Ovary (tissue), 7 donors: ENCODE measurements at regions not wholly inside any gene's neighbourhood (a gene's known extent, or its start where the extent isn't known, plus 50 kb on each side); places are given as distances from the start of the nearest gene placed in this dataset.

ENCODE experiments used
- DNase-seq, 5 donors: peaks; one replicate each; pipeline ENCODE4 v3.0.0-alpha.2; 2019 to 2020
- H3K27ac ChIP-seq, 2 donors: fragments of 200-600 bp; one replicate each; pipeline versions ENCODE4 v1.5.1 to v1.8.0; 2019 to 2022
- H3K27me3 ChIP-seq: fragments of 200-600 bp; one replicate; pipeline ENCODE4 v1.8.0; 2022
- H3K36me3 ChIP-seq: fragments of 200-600 bp; sonication (generic); one replicate; pipeline ENCODE4 v1.5.1; 2019
- H3K4me1 ChIP-seq: one replicate; pipeline ENCODE4 v1.8.1; 2013; ENCODE audit warnings: mild to moderate bottlenecking, moderate library complexity; ENCODE audit not compliant: insufficient read depth
- H3K4me3 ChIP-seq: fragments of 200-600 bp; sonication (generic); one replicate; pipeline ENCODE4 v1.5.1; 2017
- H3K9me3 ChIP-seq, 2 donors: fragments of 200-600 bp in 1 of 2; sonication (generic) in 1 of 2; one replicate each; pipeline versions ENCODE4 v1.5.1 to v1.8.1; 2013 to 2019; ENCODE audit warnings: mild to moderate bottlenecking in 1 of 2, moderate library complexity in 1 of 2
- EP300 ChIP-seq: sonication (generic); formaldehyde crosslinking; IDR thresholded peaks from one replicate; pipeline ENCODE4 v1.6.1; 2017; ENCODE audit warnings: antibody characterized with exemption
- POLR2A ChIP-seq: fragments of 450-650 bp; IDR thresholded peaks from one replicate; pipeline ENCODE4 v1.6.1; 2017; ENCODE audit warnings: antibody characterized with exemption, mild to moderate bottlenecking, moderate library complexity
- WGBS, 3 donors: extraction: QIAGEN DNeasy Blood & Tissue Kit in 1 of 3; methylation state at CpG; one replicate each; pipeline versions ENCODE4 v1.1.5 to v1.1.7; 2013 to 2017; 5-methylcytosine and 5-hydroxymethylcytosine counted together
- intact Hi-C, 4 donors: fragments of 100-400 bp; cut with DNase I; formaldehyde crosslinking; loops; one replicate each; pipeline versions ENCODE4 v1.11.0 to v1.15.1; 2022 to 2023
- TF ChIP-seq, protein P1 (sequence below), 3 donors: fragments of 450-650 bp in 2 of 3; fragments of 200-600 bp in 1 of 3; IDR thresholded peaks; one replicate each; pipeline versions ENCODE4 v1.5.1 to v1.8.0; 2016 to 2022; ENCODE audit warnings: antibody characterized with exemption in 3 of 3, mild to moderate bottlenecking in 1 of 3
- donor health status: DM: no; HTN: no; CAD: no; lungs with moderate emphysema.
- donor health status: DM: no; HTN: no; CAD: no.
- donor health status: Bipolar disorder and iron deficiency.
- donor health status: DM: no; HTN: no; CAD: no.
- donor health status: DM: yes; HTN: yes; CAD: no.

DNA sequence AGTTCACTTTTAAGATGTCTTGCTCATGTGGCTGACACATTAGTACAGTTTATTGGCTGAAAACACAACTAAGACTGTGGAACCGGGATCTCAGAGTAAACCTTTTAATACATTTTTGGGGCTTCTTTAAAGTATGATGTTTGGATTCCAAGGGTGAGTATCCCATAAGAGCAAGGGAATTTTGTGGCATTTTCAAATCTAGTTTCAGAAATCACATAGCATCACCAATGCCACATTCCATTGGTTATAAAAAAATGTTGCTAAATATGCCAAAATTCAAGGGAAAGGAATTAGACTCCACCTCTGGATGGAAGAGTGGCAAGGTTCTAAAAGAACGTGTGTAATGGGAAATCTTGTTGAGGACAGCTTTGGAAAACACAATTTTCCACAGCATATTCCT is 338.6 kb downstream of the COL12A1 start:
- Histone ChIP-seq H3K27ac (no peak overlapping the region), H3K4me3 (no peak overlapping the region), H3K9me3 (no peaks in the 10 kb centered on the region), H3K27me3 (no peaks in the 10 kb centered on the region), H3K36me3 (no peaks in the 10 kb centered on the region), H3K4me1 (peaks cover 9% of the 10 kb centered on the region)
- no peak for DNase-seq
- TF ChIP-seq, protein P1, sequence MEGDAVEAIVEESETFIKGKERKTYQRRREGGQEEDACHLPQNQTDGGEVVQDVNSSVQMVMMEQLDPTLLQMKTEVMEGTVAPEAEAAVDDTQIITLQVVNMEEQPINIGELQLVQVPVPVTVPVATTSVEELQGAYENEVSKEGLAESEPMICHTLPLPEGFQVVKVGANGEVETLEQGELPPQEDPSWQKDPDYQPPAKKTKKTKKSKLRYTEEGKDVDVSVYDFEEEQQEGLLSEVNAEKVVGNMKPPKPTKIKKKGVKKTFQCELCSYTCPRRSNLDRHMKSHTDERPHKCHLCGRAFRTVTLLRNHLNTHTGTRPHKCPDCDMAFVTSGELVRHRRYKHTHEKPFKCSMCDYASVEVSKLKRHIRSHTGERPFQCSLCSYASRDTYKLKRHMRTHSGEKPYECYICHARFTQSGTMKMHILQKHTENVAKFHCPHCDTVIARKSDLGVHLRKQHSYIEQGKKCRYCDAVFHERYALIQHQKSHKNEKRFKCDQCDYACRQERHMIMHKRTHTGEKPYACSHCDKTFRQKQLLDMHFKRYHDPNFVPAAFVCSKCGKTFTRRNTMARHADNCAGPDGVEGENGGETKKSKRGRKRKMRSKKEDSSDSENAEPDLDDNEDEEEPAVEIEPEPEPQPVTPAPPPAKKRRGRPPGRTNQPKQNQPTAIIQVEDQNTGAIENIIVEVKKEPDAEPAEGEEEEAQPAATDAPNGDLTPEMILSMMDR (IDR thresholded peaks at IDR 0.05), result no peak
- TF ChIP-seq POLR2A (no peak), EP300 (no peak)
- WGBS, 3 donors, result 74 to 93% (median 85%) methylated on average over 2 of the region's 2 CpGs
- intact Hi-C loops, result loop anchor here in 1 of 4 donors (10.0 kb wide), 2 partner anchors 102 to 338 kb away; partner anchors contain the start of gene COL12A1

DNA sequence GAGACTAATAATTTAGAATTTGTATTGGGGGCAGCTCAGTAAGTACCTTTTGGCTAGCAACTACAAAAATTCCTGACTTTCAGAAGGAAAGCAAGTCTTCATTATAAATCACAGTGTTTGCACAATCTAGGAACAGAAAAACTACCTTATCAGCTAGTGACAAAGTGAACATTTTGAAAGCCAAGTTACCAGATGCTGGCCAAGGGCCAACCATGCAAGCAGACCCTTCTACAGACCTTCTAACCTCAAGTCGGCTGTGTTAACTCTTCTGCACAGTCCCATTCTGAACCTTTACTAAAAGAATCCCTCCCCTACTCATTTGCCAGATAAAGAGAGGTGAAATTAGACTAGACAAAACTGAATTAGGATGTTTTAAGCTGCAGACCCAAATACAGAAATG is 341.9 kb downstream of the COL12A1 start:
- TF ChIP-seq EP300, result no peak
- TF ChIP-seq, protein P1 (IDR thresholded peaks at IDR 0.05), result no peak
- TF ChIP-seq POLR2A, result no peak
- WGBS, 3 donors, result 7 to 13% (median 10%) methylated on average over 1 of the region's 1 CpG
- intact Hi-C loops, result loop anchor here in 1 of 4 donors (10.0 kb wide), 2 partner anchors 99 to 341 kb away; partner anchors contain the start of gene COL12A1
- no peaks in the 10 kb centered on the region for H3K27me3 ChIP-seq
- peak in 4 of 5 donors; percentile 46 to 75 (median 69) for DNase-seq
- H3K36me3 ChIP-seq, result no peaks in the 10 kb centered on the region
- H3K9me3 ChIP-seq, result no peaks in the 10 kb centered on the region
- no peak overlapping the region for H3K4me3 ChIP-seq
- H3K27ac ChIP-seq, result peak overlapping the region in 1 of 2 donors; percentile 55
- peaks cover 9% of the 10 kb centered on the region for H3K4me1 ChIP-seq

DNA sequence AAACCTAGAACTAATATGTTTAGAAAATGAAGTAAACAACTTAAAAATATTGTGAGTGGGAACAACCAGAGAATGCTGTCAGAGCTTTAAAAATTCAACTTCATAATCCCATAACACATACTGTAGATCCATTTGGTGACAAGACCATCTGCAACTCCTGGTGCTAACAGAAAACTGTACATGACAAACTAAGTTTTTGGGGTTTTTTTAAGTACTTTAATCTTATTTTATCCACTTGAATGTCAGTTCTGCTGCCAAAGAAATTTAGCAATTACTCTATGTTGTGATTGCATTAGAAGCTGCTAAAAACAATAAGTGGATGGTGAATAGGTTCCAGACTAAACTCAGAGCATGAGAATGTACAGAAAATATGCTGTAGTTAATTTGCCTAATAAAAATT is 345.4 kb downstream of the COL12A1 start:
- no peak for DNase-seq
- H3K36me3 ChIP-seq, result no peaks in the 10 kb centered on the region
- H3K9me3 ChIP-seq, result no peaks in the 10 kb centered on the region
- peaks cover 6% of the 10 kb centered on the region for H3K4me1 ChIP-seq
- H3K27me3 ChIP-seq, result no peaks in the 10 kb centered on the region
- no peak overlapping the region for H3K4me3 ChIP-seq
- TF ChIP-seq EP300 (no peak), POLR2A (no peak)
- TF ChIP-seq, protein P1 (IDR thresholded peaks at IDR 0.05), result no peak
- intact Hi-C loops, result loop anchor here in 1 of 4 donors (10.0 kb wide), 2 partner anchors 96 to 344 kb away; partner anchors contain the start of gene COL12A1
- no peak overlapping the region for H3K27ac ChIP-seq

DNA sequence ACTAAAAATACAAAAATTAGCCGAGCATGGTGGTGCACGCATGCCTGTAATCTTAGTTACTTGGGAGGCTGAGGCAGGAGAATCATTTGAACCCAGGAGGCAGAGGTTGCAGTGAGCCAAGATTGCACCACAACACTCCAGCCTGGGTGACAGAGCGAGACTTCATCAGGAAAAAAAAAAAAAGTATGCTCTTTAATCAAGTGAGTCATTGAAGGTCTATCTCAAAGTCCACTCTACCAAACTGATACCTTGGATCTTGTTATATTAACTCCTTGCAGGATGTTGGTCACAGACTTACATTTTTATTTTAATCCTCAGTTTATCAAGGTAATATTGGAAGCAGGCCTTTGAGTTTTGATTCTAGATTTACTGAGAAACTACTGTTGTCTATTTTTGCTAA is 348.7 kb downstream of the COL12A1 start:
- Histone ChIP-seq H3K9me3 (no peaks in the 10 kb centered on the region), H3K4me1 (peaks cover 4% of the 10 kb centered on the region), H3K36me3 (no peaks in the 10 kb centered on the region), H3K4me3 (no peak overlapping the region), H3K27me3 (no peaks in the 10 kb centered on the region), H3K27ac (no peak overlapping the region)
- 94 to 96% (median 94%) methylated on average over 3 of the region's 3 CpGs for WGBS, 3 donors
- TF ChIP-seq, protein P1 (IDR thresholded peaks at IDR 0.05), result no peak
- TF ChIP-seq POLR2A (no peak), EP300 (no peak)
- intact Hi-C loops, result no loop called here
- no peak for DNase-seq
